ENCODE measurements at regions not wholly inside any gene's neighbourhood (a gene's known extent, or its start where the extent isn't known, plus 50 kb on each side); places are given as distances from the start of the nearest gene placed in this dataset.

DNA sequence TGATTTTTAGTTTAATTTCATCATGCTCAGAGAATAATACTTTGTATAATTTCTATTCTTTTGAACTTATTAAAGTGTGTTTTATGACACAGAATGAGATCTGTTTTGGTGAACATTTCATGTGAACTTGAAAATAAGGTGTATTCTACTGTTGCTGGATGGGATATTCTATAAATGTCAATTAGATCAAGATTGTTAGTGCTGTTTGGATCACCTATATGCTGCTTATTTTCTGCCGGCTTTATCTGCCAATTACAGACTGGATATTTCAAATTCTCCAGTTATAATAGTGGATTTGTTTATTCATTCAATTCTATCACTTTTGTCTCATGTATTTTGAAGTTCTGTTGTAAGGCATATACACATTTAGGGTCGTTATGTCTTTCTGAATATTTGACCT lies 720.7 kb upstream of the RIOK2 start:
- TF ChIP-seq CTCF (IDR thresholded peaks at IDR 0.05) (no peak), SP1 (CRISPR knock-in tag; conservative IDR thresholded peaks at IDR 0.05) (no peak), ESRRA (CRISPR knock-in tag; IDR thresholded peaks at IDR 0.05; ENCODE audit: borderline replicate concordance) (no peak), NFATC4 (CRISPR knock-in tag; IDR thresholded peaks at IDR 0.05) (no peak), USF2 (CRISPR knock-in tag; IDR thresholded peaks at IDR 0.05) (no peak), NR1H2 (CRISPR knock-in tag; IDR thresholded peaks at IDR 0.05) (no peak)
- TF ChIP-seq, protein P1, sequence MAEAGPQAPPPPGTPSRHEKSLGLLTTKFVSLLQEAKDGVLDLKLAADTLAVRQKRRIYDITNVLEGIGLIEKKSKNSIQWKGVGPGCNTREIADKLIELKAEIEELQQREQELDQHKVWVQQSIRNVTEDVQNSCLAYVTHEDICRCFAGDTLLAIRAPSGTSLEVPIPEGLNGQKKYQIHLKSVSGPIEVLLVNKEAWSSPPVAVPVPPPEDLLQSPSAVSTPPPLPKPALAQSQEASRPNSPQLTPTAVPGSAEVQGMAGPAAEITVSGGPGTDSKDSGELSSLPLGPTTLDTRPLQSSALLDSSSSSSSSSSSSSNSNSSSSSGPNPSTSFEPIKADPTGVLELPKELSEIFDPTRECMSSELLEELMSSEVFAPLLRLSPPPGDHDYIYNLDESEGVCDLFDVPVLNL (CRISPR knock-in tag; IDR thresholded peaks at IDR 0.05; ENCODE audit: borderline replicate concordance, low read depth) = no peak

Measured in WTC11 (cell line).